HL-60/S4 (cell line): ENCODE measurements at regions not wholly inside any gene's neighbourhood (a gene's known extent, or its start where the extent isn't known, plus 50 kb on each side); places are given as distances from the start of the nearest gene placed in this dataset.

Experiments used
- in situ Hi-C: fragments of 300-500 bp; cut with MboI; formaldehyde crosslinking; loops from 2 replicates; pipeline ENCODE4 v1.14.3; 2022; ENCODE audit warnings: low sequenced_read_pairs

GRCh38 chr9:89974582-89974981 lies 369.8 kb downstream of the GADD45G start:
- in situ Hi-C loops: no loop called here

GRCh38 chr9:89975024-89975423 lies 370.2 kb downstream of the GADD45G start:
- in situ Hi-C loops: no loop called here

GRCh38 chr9:89975630-89976029 lies 370.8 kb downstream of the GADD45G start:
- in situ Hi-C loops: no loop called here

GRCh38 chr9:89978185-89978584 lies 373.4 kb downstream of the GADD45G start:
- in situ Hi-C loops: no loop called here

GRCh38 chr9:89980600-89980999 lies 375.8 kb downstream of the GADD45G start:
- in situ Hi-C loops: no loop called here

- in situ Hi-C loops: no loop called here
Measured at GRCh38 chr9:89982016-89982415, 377.2 kb downstream of the GADD45G start.

GRCh38 chr9:89983411-89983810 lies 378.6 kb downstream of the GADD45G start:
- in situ Hi-C loops: no loop called here

- in situ Hi-C loops: no loop called here
Measured at GRCh38 chr9:89984214-89984613, 379.4 kb downstream of the GADD45G start.

- in situ Hi-C loops: no loop called here
Measured at GRCh38 chr9:89985068-89985467, 380.3 kb downstream of the GADD45G start.

GRCh38 chr9:89986190-89986589 lies 381.4 kb downstream of the GADD45G start:
- in situ Hi-C loops: no loop called here

- in situ Hi-C loops: no loop called here
Measured at GRCh38 chr9:89988458-89988857, 383.6 kb downstream of the GADD45G start.

GRCh38 chr9:89991204-89991790 lies 386.5 kb downstream of the GADD45G start:
- in situ Hi-C loops: no loop called here

- in situ Hi-C loops: no loop called here
Measured at GRCh38 chr9:89992326-89993198, 387.8 kb downstream of the GADD45G start.

- in situ Hi-C loops: no loop called here
Measured at GRCh38 chr9:89993678-89994630, 389.1 kb downstream of the GADD45G start.

GRCh38 chr9:89994988-89995613 lies 390.3 kb downstream of the GADD45G start:
- in situ Hi-C loops: no loop called here

- in situ Hi-C loops: no loop called here
Measured at GRCh38 chr9:89996116-89996515, 391.3 kb downstream of the GADD45G start.

- in situ Hi-C loops: no loop called here
Measured at GRCh38 chr9:89996773-89997172, 392.0 kb downstream of the GADD45G start.

- in situ Hi-C loops: no loop called here
Measured at GRCh38 chr9:89998633-89999032, 393.8 kb downstream of the GADD45G start.

GRCh38 chr9:89999176-89999533 lies 394.3 kb downstream of the GADD45G start:
- in situ Hi-C loops: no loop called here

- in situ Hi-C loops: no loop called here
Measured at GRCh38 chr9:89999534-90000370, 394.9 kb downstream of the GADD45G start.
